ENCODE measurements at regions not wholly inside any gene's neighbourhood (a gene's known extent, or its start where the extent isn't known, plus 50 kb on each side); places are given as distances from the start of the nearest gene placed in this dataset.
A peak's percentile ranks its signal among the peaks of the same experiment; 100 is the strongest.
"Not testable (repeated sequence)": the region's sequence is repeated elsewhere in the genome, so short reads cannot be mapped to it uniquely, and the experiment has no call there.

DNA sequence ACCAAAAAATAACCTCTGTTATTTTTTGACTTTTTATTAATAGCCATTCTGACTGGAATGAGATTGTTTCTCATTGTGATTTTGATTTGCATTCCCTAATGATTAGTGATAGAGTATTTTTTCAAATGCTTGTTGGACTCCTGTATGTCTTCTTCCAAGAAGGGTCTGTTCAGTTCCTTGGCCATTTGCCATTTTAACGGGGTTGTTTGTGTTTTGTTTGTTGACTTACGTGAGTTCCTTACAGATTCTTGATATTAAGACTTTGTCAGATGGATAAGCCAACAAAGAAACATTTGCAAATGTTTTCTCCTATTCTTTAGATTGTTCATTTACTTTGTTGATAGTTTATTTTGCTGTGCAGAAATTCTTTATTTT lies 651.6 kb upstream of the LRFN5 start:
- H3K9me3 ChIP-seq, result no peaks in the 10 kb centered on the region
- H3K9me2 ChIP-seq, result no peaks in the 10 kb centered on the region
- peak overlapping the region; percentile 58 for H3K4me2 ChIP-seq
- peaks cover 6% of the 10 kb centered on the region; the same call in 1 of the 2 replicates for H3K79me2 ChIP-seq (ENCODE audit: insufficient read depth)
- WGBS (ENCODE audit: low lambda C conversion rate), result 14% methylated on average over 2 of the region's 2 CpGs
- no peaks in the 10 kb centered on the region for H4K20me1 ChIP-seq (ENCODE audit: insufficient read depth)
- no peaks in the 10 kb centered on the region for H3K4me1 ChIP-seq (ENCODE audit: control insufficient read depth in 1 of 2, insufficient read depth in 2 of 2, low read depth in 1 of 2, low read length in 1 of 2)
- no peaks in the 10 kb centered on the region for H3K36me3 ChIP-seq (replicated peaks in 1 of 2; ENCODE audit: control insufficient read depth in 1 of 2, insufficient read depth in 2 of 2, low read length in 1 of 2)
- ChIA-PET POLR2A (no interaction called here), CTCF (no interaction called here)
- DNase-seq, result peak; percentile 1
- H3K4me3 ChIP-seq (ENCODE audit: low read depth in 2 of 2, low read length in 1 of 2), result peak overlapping the region; percentile 52 to 70
- H3K9ac ChIP-seq, result peak overlapping the region; percentile 70
- H3K27me3 ChIP-seq (ENCODE audit: insufficient read depth), result no peaks in the 10 kb centered on the region
- peak overlapping the region; percentile 4 to 73; a peak in 3 of 4 replicates for H3K27ac ChIP-seq (ENCODE audit: low read depth in 2 of 2, low read length in 1 of 2)
- H3F3A ChIP-seq (replicated peaks; ENCODE audit: insufficient read depth), result no peaks in the 10 kb centered on the region
- H2AFZ ChIP-seq (ENCODE audit: low read depth), result peak overlapping the region; percentile 90
- TF ChIP-seq YY1 (IDR thresholded peaks at IDR 0.05; ENCODE audit: low read depth) (no peak), TAF1 (IDR thresholded peaks at IDR 0.05; ENCODE audit: borderline replicate concordance, low read depth, low read length) (no peak), FOXM1 (IDR thresholded peaks at IDR 0.05; ENCODE audit: low read depth) (no peak), SMC3 (IDR thresholded peaks at IDR 0.05; ENCODE audit: low read depth, low read length) (no peak), RAD21 (IDR thresholded peaks at IDR 0.05; ENCODE audit: low read length) (no peak), GABPA (IDR thresholded peaks at IDR 0.05; ENCODE audit: low read depth) (no peak)
- TF ChIP-seq, protein P1, sequence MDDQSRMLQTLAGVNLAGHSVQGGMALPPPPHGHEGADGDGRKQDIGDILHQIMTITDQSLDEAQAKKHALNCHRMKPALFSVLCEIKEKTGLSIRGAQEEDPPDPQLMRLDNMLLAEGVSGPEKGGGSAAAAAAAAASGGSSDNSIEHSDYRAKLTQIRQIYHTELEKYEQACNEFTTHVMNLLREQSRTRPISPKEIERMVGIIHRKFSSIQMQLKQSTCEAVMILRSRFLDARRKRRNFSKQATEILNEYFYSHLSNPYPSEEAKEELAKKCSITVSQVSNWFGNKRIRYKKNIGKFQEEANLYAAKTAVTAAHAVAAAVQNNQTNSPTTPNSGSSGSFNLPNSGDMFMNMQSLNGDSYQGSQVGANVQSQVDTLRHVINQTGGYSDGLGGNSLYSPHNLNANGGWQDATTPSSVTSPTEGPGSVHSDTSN (IDR thresholded peaks at IDR 0.05), result no peak
- TF ChIP-seq, protein P2, sequence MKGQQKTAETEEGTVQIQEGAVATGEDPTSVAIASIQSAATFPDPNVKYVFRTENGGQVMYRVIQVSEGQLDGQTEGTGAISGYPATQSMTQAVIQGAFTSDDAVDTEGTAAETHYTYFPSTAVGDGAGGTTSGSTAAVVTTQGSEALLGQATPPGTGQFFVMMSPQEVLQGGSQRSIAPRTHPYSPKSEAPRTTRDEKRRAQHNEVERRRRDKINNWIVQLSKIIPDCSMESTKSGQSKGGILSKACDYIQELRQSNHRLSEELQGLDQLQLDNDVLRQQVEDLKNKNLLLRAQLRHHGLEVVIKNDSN (IDR thresholded peaks at IDR 0.05; ENCODE audit: borderline replicate concordance, low read depth), result no peak

DNA sequence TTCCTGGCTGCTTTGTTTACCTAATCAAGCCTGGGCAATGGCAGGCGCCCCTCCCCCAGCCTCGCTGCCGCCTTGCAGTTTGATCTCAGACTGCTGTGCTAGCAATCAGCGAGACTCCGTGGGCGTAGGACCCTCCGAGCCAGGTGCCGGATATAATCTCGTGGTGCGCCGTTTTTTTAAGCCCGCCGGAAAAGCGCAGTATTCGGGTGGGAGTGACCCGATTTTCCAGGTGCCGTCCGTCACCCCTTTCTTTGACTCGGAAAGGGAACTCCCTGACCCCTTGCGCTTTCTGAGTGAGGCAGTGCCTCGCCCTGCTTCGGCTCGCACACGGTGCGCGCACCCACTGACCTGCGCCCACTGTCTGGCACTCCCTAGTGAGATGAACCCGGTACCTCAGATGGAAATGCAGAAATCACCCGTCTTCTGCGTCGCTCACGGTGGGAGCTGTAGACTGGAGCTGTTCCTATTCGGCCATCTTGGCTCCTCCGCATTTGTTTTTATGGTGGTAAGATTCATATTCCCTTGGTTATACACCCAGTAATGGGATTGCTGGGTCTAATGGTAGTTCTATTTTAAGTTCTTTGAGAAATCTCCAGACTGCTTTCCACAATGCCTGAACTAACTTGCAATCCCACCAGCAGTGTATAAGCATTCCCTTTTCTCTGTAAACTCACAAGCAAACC lies 652.1 kb upstream of the LRFN5 start:
- H3K4me1 ChIP-seq (ENCODE audit: control insufficient read depth in 1 of 2, insufficient read depth in 2 of 2, low read depth in 1 of 2, low read length in 1 of 2); DNase-seq; CTCF ChIA-PET; H3K27me3 ChIP-seq (ENCODE audit: insufficient read depth); H3F3A ChIP-seq (replicated peaks; ENCODE audit: insufficient read depth); H3K79me2 ChIP-seq (ENCODE audit: insufficient read depth); H3K9me3 ChIP-seq; H3K9me2 ChIP-seq; POLR2A ChIA-PET; H4K20me1 ChIP-seq (ENCODE audit: insufficient read depth); H3K36me3 ChIP-seq (replicated peaks in 1 of 2; ENCODE audit: control insufficient read depth in 1 of 2, insufficient read depth in 2 of 2, low read length in 1 of 2): not testable (repeated sequence)
- H3K4me3 ChIP-seq (ENCODE audit: low read depth in 2 of 2, low read length in 1 of 2), result peak overlapping the region; percentile 52 to 70
- H3K9ac ChIP-seq, result peak overlapping the region; percentile 70
- TF ChIP-seq YY1 (IDR thresholded peaks at IDR 0.05; ENCODE audit: low read depth), result peak; percentile 64; the same call in 1 of the 2 replicates
- H2AFZ ChIP-seq (ENCODE audit: low read depth), result peak overlapping the region; percentile 90
- 2% methylated on average over 6 of the region's 34 CpGs for WGBS (ENCODE audit: low lambda C conversion rate)
- peak overlapping the region; percentile 4 to 73; a peak in 3 of 4 replicates for H3K27ac ChIP-seq (ENCODE audit: low read depth in 2 of 2, low read length in 1 of 2)
- H3K4me2 ChIP-seq, result peak overlapping the region; percentile 58

DNA sequence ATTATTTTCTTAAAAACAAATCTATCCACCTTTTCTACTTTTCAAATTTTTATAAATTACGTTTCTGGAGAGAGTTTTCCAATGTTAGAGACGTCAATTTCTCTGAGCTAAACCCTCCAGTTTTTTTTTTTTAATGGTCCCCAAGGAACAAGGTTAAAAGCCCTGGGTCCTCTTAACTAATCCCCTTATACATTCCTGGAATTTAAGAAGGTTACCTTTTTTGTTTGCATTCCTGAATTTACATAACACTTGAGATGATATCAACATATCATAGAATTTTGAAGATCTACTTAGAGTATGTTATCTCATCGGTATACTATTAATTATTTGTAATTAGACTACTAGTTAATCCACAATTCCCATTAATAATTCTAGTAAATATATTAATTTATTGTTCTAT lies 662.2 kb upstream of the LRFN5 start:
- H2AFZ ChIP-seq (ENCODE audit: low read depth), result no peak overlapping the region
- H3K9me3 ChIP-seq, result no peaks in the 10 kb centered on the region
- no peak overlapping the region for H3K27ac ChIP-seq (ENCODE audit: low read depth in 2 of 2, low read length in 1 of 2)
- no peak overlapping the region for H3K4me2 ChIP-seq
- no peaks in the 10 kb centered on the region for H3K9me2 ChIP-seq
- H3K4me3 ChIP-seq (ENCODE audit: low read depth in 2 of 2, low read length in 1 of 2), result no peak overlapping the region
- H4K20me1 ChIP-seq (ENCODE audit: insufficient read depth), result no peaks in the 10 kb centered on the region
- no peaks in the 10 kb centered on the region for H3F3A ChIP-seq (replicated peaks; ENCODE audit: insufficient read depth)
- DNase-seq, result no peak
- ChIA-PET CTCF (no interaction called here), POLR2A (no interaction called here)
- no peaks in the 10 kb centered on the region for H3K4me1 ChIP-seq (ENCODE audit: control insufficient read depth in 1 of 2, insufficient read depth in 2 of 2, low read depth in 1 of 2, low read length in 1 of 2)
- WGBS (ENCODE audit: low lambda C conversion rate), result 7% methylated on average over 3 of the region's 3 CpGs
- H3K36me3 ChIP-seq (replicated peaks in 1 of 2; ENCODE audit: control insufficient read depth in 1 of 2, insufficient read depth in 2 of 2, low read length in 1 of 2), result no peaks in the 10 kb centered on the region
- TF ChIP-seq, protein P3, sequence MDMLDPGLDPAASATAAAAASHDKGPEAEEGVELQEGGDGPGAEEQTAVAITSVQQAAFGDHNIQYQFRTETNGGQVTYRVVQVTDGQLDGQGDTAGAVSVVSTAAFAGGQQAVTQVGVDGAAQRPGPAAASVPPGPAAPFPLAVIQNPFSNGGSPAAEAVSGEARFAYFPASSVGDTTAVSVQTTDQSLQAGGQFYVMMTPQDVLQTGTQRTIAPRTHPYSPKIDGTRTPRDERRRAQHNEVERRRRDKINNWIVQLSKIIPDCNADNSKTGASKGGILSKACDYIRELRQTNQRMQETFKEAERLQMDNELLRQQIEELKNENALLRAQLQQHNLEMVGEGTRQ (IDR thresholded peaks at IDR 0.05; ENCODE audit: borderline replicate concordance, low read depth, low read length), result no peak
- TF ChIP-seq, protein P1 (IDR thresholded peaks at IDR 0.05), result no peak
- TF ChIP-seq, protein P4, sequence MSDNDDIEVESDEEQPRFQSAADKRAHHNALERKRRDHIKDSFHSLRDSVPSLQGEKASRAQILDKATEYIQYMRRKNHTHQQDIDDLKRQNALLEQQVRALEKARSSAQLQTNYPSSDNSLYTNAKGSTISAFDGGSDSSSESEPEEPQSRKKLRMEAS (IDR thresholded peaks at IDR 0.05; ENCODE audit: low read depth), result no peak
- TF ChIP-seq FOXM1 (IDR thresholded peaks at IDR 0.05; ENCODE audit: low read depth) (no peak), RXRA (IDR thresholded peaks at IDR 0.05; ENCODE audit: borderline replicate concordance, low read depth) (no peak), NRF1 (IDR thresholded peaks at IDR 0.05; ENCODE audit: low read depth, low read length) (no peak), MEF2A (IDR thresholded peaks at IDR 0.05; ENCODE audit: borderline replicate concordance, low read depth) (no peak), RFX5 (IDR thresholded peaks at IDR 0.05; ENCODE audit: low read length) (no peak)
- no peak overlapping the region for H3K9ac ChIP-seq
- no peaks in the 10 kb centered on the region for H3K27me3 ChIP-seq (ENCODE audit: insufficient read depth)
- no peaks in the 10 kb centered on the region for H3K79me2 ChIP-seq (ENCODE audit: insufficient read depth)
